Epithelial cell of prostate (primary cell): ENCODE measurements at regions not wholly inside any gene's neighbourhood (a gene's known extent, or its start where the extent isn't known, plus 50 kb on each side); places are given as distances from the start of the nearest gene placed in this dataset.

Experiments used
- DNase-seq: peaks from one replicate; pipeline ENCODE4 v3.0.0-alpha.2; 2011; ENCODE audit warnings: low read depth, low spot score
- H3K27ac ChIP-seq: fragments of 450-650 bp; 2 replicates; pipeline ENCODE4 v1.5.1; 2017; ENCODE audit warnings: mild to moderate bottlenecking

GRCh38 chr6:8277769-8278168, 157.6 kb downstream of the SLC35B3 start:
- no peak overlapping the region for H3K27ac ChIP-seq
- no peak for DNase-seq

- no peak for DNase-seq
- H3K27ac ChIP-seq = no peak overlapping the region
Measured at GRCh38 chr6:8276148-8276547, 159.2 kb downstream of the SLC35B3 start.

- no peak for DNase-seq
- no peak overlapping the region for H3K27ac ChIP-seq
Measured at GRCh38 chr6:8275667-8276066, 159.7 kb downstream of the SLC35B3 start.

- DNase-seq = no peak
Measured at GRCh38 chr6:8274226-8274625, 161.1 kb downstream of the SLC35B3 start.

GRCh38 chr6:8269872-8270454, 165.4 kb downstream of the SLC35B3 start:
- no peak for DNase-seq
- no peak overlapping the region for H3K27ac ChIP-seq

More at GRCh38 chr6:8274226-8274625, 161.1 kb downstream of the SLC35B3 start:
- H3K27ac ChIP-seq = no peak overlapping the region

- H3K27ac ChIP-seq = no peak overlapping the region
- no peak for DNase-seq
Measured at GRCh38 chr6:8269094-8269493, 166.3 kb downstream of the SLC35B3 start.

GRCh38 chr6:8268606-8269005, 166.3 kb upstream of the EEF1E1 start:
- H3K27ac ChIP-seq = no peak overlapping the region
- no peak for DNase-seq

- DNase-seq = no peak
- H3K27ac ChIP-seq = no peak overlapping the region
Measured at GRCh38 chr6:8268156-8268555, 165.8 kb upstream of the EEF1E1 start.

- DNase-seq = no peak
- H3K27ac ChIP-seq = no peak overlapping the region
Measured at GRCh38 chr6:8260610-8261009, 158.3 kb upstream of the EEF1E1 start.

GRCh38 chr6:8246403-8246802, 144.1 kb upstream of the EEF1E1 start:
- no peak for DNase-seq
- H3K27ac ChIP-seq = no peak overlapping the region

- no peak for DNase-seq
- no peak overlapping the region for H3K27ac ChIP-seq
Measured at GRCh38 chr6:8245726-8246125, 143.4 kb upstream of the EEF1E1 start.

GRCh38 chr6:8243475-8243874, 141.1 kb upstream of the EEF1E1 start:
- H3K27ac ChIP-seq = no peak overlapping the region
- DNase-seq = no peak

GRCh38 chr6:8242885-8243284, 140.5 kb upstream of the EEF1E1 start:
- no peak overlapping the region for H3K27ac ChIP-seq

GRCh38 chr6:8240301-8240700, 138.0 kb upstream of the EEF1E1 start:
- DNase-seq = no peak

More at GRCh38 chr6:8242885-8243284, 140.5 kb upstream of the EEF1E1 start:
- no peak for DNase-seq

GRCh38 chr6:8238773-8239683, 136.7 kb upstream of the EEF1E1 start:
- DNase-seq = no peak
- no peak overlapping the region for H3K27ac ChIP-seq

More at GRCh38 chr6:8240301-8240700, 138.0 kb upstream of the EEF1E1 start:
- H3K27ac ChIP-seq = no peak overlapping the region

GRCh38 chr6:8237668-8238067, 135.3 kb upstream of the EEF1E1 start:
- no peak overlapping the region for H3K27ac ChIP-seq
- DNase-seq = no peak

GRCh38 chr6:8236956-8237355, 134.6 kb upstream of the EEF1E1 start:
- no peak for DNase-seq
- H3K27ac ChIP-seq = no peak overlapping the region

GRCh38 chr6:8234321-8234720, 132.0 kb upstream of the EEF1E1 start:
- no peak overlapping the region for H3K27ac ChIP-seq
- no peak for DNase-seq

- no peak overlapping the region for H3K27ac ChIP-seq
- no peak for DNase-seq
Measured at GRCh38 chr6:8231956-8232355, 129.6 kb upstream of the EEF1E1 start.

GRCh38 chr6:8229915-8230756, 127.8 kb upstream of the EEF1E1 start:
- no peak for DNase-seq

GRCh38 chr6:8225113-8225512, 122.8 kb upstream of the EEF1E1 start:
- DNase-seq = no peak
- no peak overlapping the region for H3K27ac ChIP-seq

More at GRCh38 chr6:8229915-8230756, 127.8 kb upstream of the EEF1E1 start:
- no peak overlapping the region for H3K27ac ChIP-seq
